B cell (primary cell): ENCODE measurements at regions not wholly inside any gene's neighbourhood (a gene's known extent, or its start where the extent isn't known, plus 50 kb on each side); places are given as distances from the start of the nearest gene placed in this dataset.

Experiments used
- ATAC-seq: fragments of 200-7000 bp; cut with Tn5 transposase; one replicate; pipeline ENCODE4 v1.10.0; 2021; ENCODE audit warnings: low read depth, mild to moderate bottlenecking, moderate number of reproducible peaks, moderate library complexity
- CTCF ChIA-PET: fragments of 350-600 bp; sonication (Branson Sonifier 250); formaldehyde crosslinking; loops from one replicate; lab custom pipeline; 2021; ENCODE audit warnings: antibody characterized with exemption, inconsistent platforms; lab: Charles Lee
- POLR2A ChIA-PET: fragments of 350-600 bp; sonication (Branson Sonifier 250); formaldehyde crosslinking; loops from one replicate; lab custom pipeline; 2021; ENCODE audit warnings: antibody characterized with exemption; lab: Charles Lee
- DNase-seq: peaks from one replicate; pipeline ENCODE4 v3.0.0; 2013
- H2AFZ ChIP-seq: 2 replicates; pipeline ENCODE4 v1.6.1; 2012; ENCODE audit warnings: mild to moderate bottlenecking, low read depth, low read length; ENCODE audit not compliant: insufficient read depth, poor library complexity, severe bottlenecking
- H3K27ac ChIP-seq, 2 donors: 1 replicate in 1 of 2; 2 replicates in 1 of 2; pipeline ENCODE4 v1.5.1; 2012 to 2013; ENCODE audit warnings: low read length in 2 of 2, mild to moderate bottlenecking in 2 of 2, moderate library complexity in 1 of 2
- H3K27me3 ChIP-seq, 4 experiments: fragments of 200-600 bp in 1 of 4; sonication (generic) in 1 of 4; replicated peaks in 1 of 4; 1 replicate in 2 of 4; 2 replicates in 2 of 4; pipeline versions ENCODE4 v1.6.1 to v1.7.0; 2013 to 2016; ENCODE audit warnings: low read length in 3 of 4, mild to moderate bottlenecking in 2 of 4, mixed read lengths in 1 of 4, moderate library complexity in 1 of 4; ENCODE audit not compliant: insufficient read depth in 4 of 4, control insufficient read depth in 3 of 4; ENCODE audit errors: control extremely low read depth in 1 of 4
- H3K36me3 ChIP-seq, 2 experiments: replicated peaks in 1 of 2; 1 replicate in 1 of 2; 2 replicates in 1 of 2; pipeline versions ENCODE4 v1.6.1 to v1.7.1; 2013; ENCODE audit warnings: low read length in 1 of 2; ENCODE audit not compliant: insufficient read depth in 2 of 2, control insufficient read depth in 1 of 2; ENCODE audit errors: control extremely low read depth in 1 of 2, extremely low read depth in 1 of 2
- H3K4me1 ChIP-seq, 2 donors: fragments of 200-600 bp in 1 of 2; sonication (generic) in 1 of 2; 1 replicate in 1 of 2; 2 replicates in 1 of 2; pipeline versions ENCODE4 v1.5.1 to v1.6.1; 2013 to 2017; ENCODE audit warnings: low read length in 2 of 2; ENCODE audit not compliant: control insufficient read depth in 2 of 2, insufficient read depth in 2 of 2
- H3K4me2 ChIP-seq: replicated peaks from 2 replicates; pipeline ENCODE3; 2012; ENCODE audit warnings: mild to moderate bottlenecking, low read depth, low read length; ENCODE audit not compliant: poor library complexity, severe bottlenecking
- H3K4me3 ChIP-seq, 5 experiments: fragments of 200-600 bp in 1 of 5; sonication (generic) in 1 of 5; 1 replicate in 3 of 5; 2 replicates in 2 of 5; pipeline versions ENCODE4 v1.5.1 to v1.7.0; 2011 to 2016; ENCODE audit warnings: low read length in 4 of 5, mild to moderate bottlenecking in 4 of 5, low read depth in 2 of 5, control low read depth in 1 of 5, moderate library complexity in 1 of 5; ENCODE audit not compliant: insufficient read depth in 1 of 5; ENCODE audit errors: control extremely low read depth in 1 of 5, extremely low read depth in 1 of 5
- H3K79me2 ChIP-seq: fragments of 200-600 bp; sonication (generic); one replicate; pipeline ENCODE4 v1.6.0; 2016; ENCODE audit warnings: low read length; ENCODE audit not compliant: control insufficient read depth, insufficient read depth
- H3K9ac ChIP-seq: fragments of 200-600 bp; sonication (generic); 2 replicates; pipeline ENCODE4 v1.6.1; 2017; ENCODE audit warnings: mild to moderate bottlenecking, low read length, moderate library complexity
- H3K9me3 ChIP-seq, 3 donors: one replicate each; pipeline versions ENCODE4 v1.6.1 to v1.7.1; 2013; ENCODE audit warnings: low read length in 2 of 3; ENCODE audit not compliant: control insufficient read depth in 2 of 3, insufficient read depth in 1 of 3; ENCODE audit errors: control extremely low read depth in 1 of 3
- H4K20me1 ChIP-seq: 2 replicates; pipeline ENCODE4 v1.6.0; 2012; ENCODE audit warnings: mild to moderate bottlenecking, low read length; ENCODE audit not compliant: insufficient read depth, control insufficient read depth, poor library complexity, severe bottlenecking
- H3K27ac Mint-ChIP-seq: one replicate; pipeline ENCODE4 v1.8.0; 2021; ENCODE audit warnings: mixed read lengths
- H3K27me3 Mint-ChIP-seq: one replicate; pipeline ENCODE4 v1.8.0; 2021; ENCODE audit warnings: mixed read lengths
- H3K4me1 Mint-ChIP-seq: one replicate; pipeline ENCODE4 v1.8.0; 2021; ENCODE audit warnings: mixed read lengths
- H3K4me3 Mint-ChIP-seq: one replicate; pipeline ENCODE4 v1.8.0; 2021; ENCODE audit warnings: mixed read lengths
- H3K9me3 Mint-ChIP-seq: one replicate; pipeline ENCODE4 v1.8.0; 2022; ENCODE audit warnings: mixed read lengths; ENCODE audit not compliant: insufficient read depth
- EZH2 ChIP-seq: IDR thresholded peaks from 2 replicates; pipeline ENCODE4 v1.6.1; 2012; ENCODE audit warnings: borderline replicate concordance, low read depth, mild to moderate bottlenecking, moderate library complexity, low read length; ENCODE audit not compliant: insufficient read depth, poor library complexity, severe bottlenecking
- WGBS: methylation state at CpG from one replicate; pipeline ENCODE4 v1.1.5; 2013; ENCODE audit warnings: missing lambda C conversion rate; ENCODE audit not compliant: insufficient coverage; 5-methylcytosine and 5-hydroxymethylcytosine counted together
- intact Hi-C: fragments of 100-400 bp; cut with micrococcal nuclease; formaldehyde crosslinking; loops from one replicate; pipeline ENCODE4 v1.10.0; 2022
- TF ChIP-seq, protein P1 (sequence below): fragments of 200-600 bp; IDR thresholded peaks from one replicate; pipeline ENCODE4 v1.8.0; 2022; ENCODE audit warnings: antibody characterized with exemption, mild to moderate bottlenecking

DNA sequence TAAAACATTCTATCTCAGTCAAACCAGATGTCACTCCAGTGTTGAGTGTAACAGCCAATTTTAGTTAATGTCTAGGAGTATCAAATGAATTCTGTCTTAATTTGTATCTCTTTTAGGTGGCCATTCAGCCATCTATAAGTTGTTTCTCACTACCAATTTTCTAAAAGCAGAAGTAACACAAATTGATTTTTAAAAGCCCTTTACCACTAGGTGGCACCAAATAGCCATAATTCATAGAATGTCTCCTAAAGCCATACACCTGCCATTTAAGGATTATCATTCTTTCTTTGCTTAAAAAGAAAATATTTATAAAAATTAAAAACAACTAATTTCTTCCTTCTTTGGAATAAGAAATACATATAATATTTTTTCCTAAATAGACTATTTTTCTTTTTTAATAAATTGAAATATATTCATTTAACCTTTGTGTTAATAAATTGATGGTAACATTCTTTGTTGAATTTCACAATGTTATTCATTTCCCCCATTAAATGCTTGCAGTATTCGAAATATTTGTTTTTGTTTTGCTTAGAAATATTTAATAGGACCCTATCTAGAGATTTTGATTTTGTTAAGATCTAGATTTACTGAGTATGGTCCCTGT lies 107.8 kb upstream of the PPP1R3A start:
- CTCF ChIA-PET = interaction anchor here (0.7 to 2.2 kb wide), 11 partner anchors 8 to 1882 kb away, joined by 3 to 9 read pairs (median 3); no protein-coding TSS in a partner anchor
- no CpG with 5 or more reads among the region's 1 CpG for WGBS
- no peak for ATAC-seq

DNA sequence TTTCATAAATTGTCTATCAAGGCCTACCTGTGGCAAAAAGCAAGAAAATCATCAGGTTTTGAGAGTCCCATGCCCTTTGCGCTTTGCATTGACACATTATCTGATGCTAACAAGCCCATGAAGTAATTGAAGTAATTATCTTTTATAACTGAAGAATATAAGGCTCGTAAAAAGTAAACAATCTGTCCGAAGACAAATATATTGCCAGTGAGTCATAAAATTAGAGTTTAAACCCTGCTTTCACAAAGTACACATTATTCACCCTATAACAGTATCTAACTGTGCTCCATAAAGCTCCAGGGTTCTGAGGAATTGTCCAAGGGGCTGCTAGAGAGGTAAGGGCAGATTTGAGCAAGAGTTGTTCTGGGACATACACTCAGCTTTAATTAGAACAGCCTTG lies 102.3 kb upstream of the PPP1R3A start:
- no peaks in the 10 kb centered on the region for H3K36me3 ChIP-seq
- ChIA-PET CTCF (interaction anchor here (0.7 kb wide), 1 partner anchor 1708 kb away, joined by 3 read pairs; no protein-coding TSS in a partner anchor), POLR2A (no interaction called here)
- TF ChIP-seq, protein P1, sequence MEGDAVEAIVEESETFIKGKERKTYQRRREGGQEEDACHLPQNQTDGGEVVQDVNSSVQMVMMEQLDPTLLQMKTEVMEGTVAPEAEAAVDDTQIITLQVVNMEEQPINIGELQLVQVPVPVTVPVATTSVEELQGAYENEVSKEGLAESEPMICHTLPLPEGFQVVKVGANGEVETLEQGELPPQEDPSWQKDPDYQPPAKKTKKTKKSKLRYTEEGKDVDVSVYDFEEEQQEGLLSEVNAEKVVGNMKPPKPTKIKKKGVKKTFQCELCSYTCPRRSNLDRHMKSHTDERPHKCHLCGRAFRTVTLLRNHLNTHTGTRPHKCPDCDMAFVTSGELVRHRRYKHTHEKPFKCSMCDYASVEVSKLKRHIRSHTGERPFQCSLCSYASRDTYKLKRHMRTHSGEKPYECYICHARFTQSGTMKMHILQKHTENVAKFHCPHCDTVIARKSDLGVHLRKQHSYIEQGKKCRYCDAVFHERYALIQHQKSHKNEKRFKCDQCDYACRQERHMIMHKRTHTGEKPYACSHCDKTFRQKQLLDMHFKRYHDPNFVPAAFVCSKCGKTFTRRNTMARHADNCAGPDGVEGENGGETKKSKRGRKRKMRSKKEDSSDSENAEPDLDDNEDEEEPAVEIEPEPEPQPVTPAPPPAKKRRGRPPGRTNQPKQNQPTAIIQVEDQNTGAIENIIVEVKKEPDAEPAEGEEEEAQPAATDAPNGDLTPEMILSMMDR = no peak
- TF ChIP-seq EZH2 = no peak
- WGBS = no CpG with 5 or more reads among the region's 3 CpGs
- intact Hi-C loops = loop anchor here (10.0 kb wide), 1 partner anchor 384 kb away; no protein-coding TSS in a partner anchor
- Mint-ChIP-seq H3K4me3 (no peak overlapping the region), H3K27ac (no peak overlapping the region), H3K9me3 (no peaks in the 10 kb centered on the region), H3K27me3 (peaks cover 12% of the 10 kb centered on the region), H3K4me1 (no peaks in the 10 kb centered on the region)
- H3K27ac ChIP-seq = no peak overlapping the region
- H3K4me1 ChIP-seq = no peaks in the 10 kb centered on the region
- H3K79me2 ChIP-seq = no peaks in the 10 kb centered on the region
- H4K20me1 ChIP-seq = no peaks in the 10 kb centered on the region
- H2AFZ ChIP-seq = no peak overlapping the region
- DNase-seq (no peak), ATAC-seq (no peak)
- H3K4me2 ChIP-seq = no peak overlapping the region
- H3K27me3 ChIP-seq = no peaks in the 10 kb centered on the region
- H3K4me3 ChIP-seq = no peak overlapping the region
- no peak overlapping the region for H3K9ac ChIP-seq
- no peaks in the 10 kb centered on the region for H3K9me3 ChIP-seq

More for the DNA sequence above, 107.8 kb upstream of the PPP1R3A start:
- TF ChIP-seq, protein P1 = peak; percentile 95
- TF ChIP-seq EZH2 = no peak
- POLR2A ChIA-PET = no interaction called here
- H3K4me1 Mint-ChIP-seq = no peaks in the 10 kb centered on the region
- DNase-seq = peak; percentile 75
- H3K27me3 Mint-ChIP-seq = peaks cover 10% of the 10 kb centered on the region
- H3K79me2 ChIP-seq = no peaks in the 10 kb centered on the region
- H3K4me2 ChIP-seq = no peak overlapping the region
- H3K36me3 ChIP-seq = no peaks in the 10 kb centered on the region
- no peaks in the 10 kb centered on the region for H3K9me3 Mint-ChIP-seq
- no peak overlapping the region for H3K4me3 ChIP-seq
- H3K4me3 Mint-ChIP-seq = no peak overlapping the region
- H2AFZ ChIP-seq = no peak overlapping the region
- no peaks in the 10 kb centered on the region for H4K20me1 ChIP-seq
- intact Hi-C loops = loop anchor here (1.0 to 10.0 kb wide), 6 partner anchors 378 to 1884 kb away; no protein-coding TSS in a partner anchor
- no peaks in the 10 kb centered on the region for H3K4me1 ChIP-seq
- H3K9me3 ChIP-seq = no peaks in the 10 kb centered on the region
- H3K27me3 ChIP-seq = no peaks in the 10 kb centered on the region
- H3K27ac ChIP-seq = no peak overlapping the region
- H3K9ac ChIP-seq = no peak overlapping the region
- no peak overlapping the region for H3K27ac Mint-ChIP-seq
